Ramos (cell line): ENCODE measurements at regions not wholly inside any gene's neighbourhood (a gene's known extent, or its start where the extent isn't known, plus 50 kb on each side); places are given as distances from the start of the nearest gene placed in this dataset.

ENCODE experiments used
- in situ Hi-C: fragments of 300-500 bp; cut with MboI; formaldehyde crosslinking; loops from one replicate; pipeline ENCODE4 v1.14.3; 2022; ENCODE audit warnings: low sequenced_read_pairs; ENCODE audit not compliant: unreplicated experiment

- in situ Hi-C loops, result loop anchor here (5.0 kb wide), 1 partner anchor 203 kb away; no protein-coding TSS in a partner anchor
Measured at GRCh38 chr20:40738976-40739375, 49.9 kb upstream of the MAFB start.

GRCh38 chr20:40739841-40740240 lies 50.8 kb upstream of the MAFB start:
- in situ Hi-C loops, result loop anchor here (5.0 kb wide), 1 partner anchor 202 kb away; no protein-coding TSS in a partner anchor

GRCh38 chr20:40741507-40742106 lies 52.6 kb upstream of the MAFB start:
- in situ Hi-C loops, result no loop called here

- in situ Hi-C loops, result no loop called here
Measured at GRCh38 chr20:40743141-40743775, 54.2 kb upstream of the MAFB start.

GRCh38 chr20:40744072-40744817 lies 55.2 kb upstream of the MAFB start:
- in situ Hi-C loops, result no loop called here

- in situ Hi-C loops, result no loop called here
Measured at GRCh38 chr20:40744818-40745175, 55.8 kb upstream of the MAFB start.

- in situ Hi-C loops, result no loop called here
Measured at GRCh38 chr20:40746251-40746650, 57.2 kb upstream of the MAFB start.

- in situ Hi-C loops, result no loop called here
Measured at GRCh38 chr20:40748182-40748581, 59.1 kb upstream of the MAFB start.

GRCh38 chr20:40749985-40750506 lies 61.0 kb upstream of the MAFB start:
- in situ Hi-C loops, result no loop called here

- in situ Hi-C loops, result no loop called here
Measured at GRCh38 chr20:40750541-40751035, 61.6 kb upstream of the MAFB start.

GRCh38 chr20:40753472-40753871 lies 64.4 kb upstream of the MAFB start:
- in situ Hi-C loops, result no loop called here

- in situ Hi-C loops, result no loop called here
Measured at GRCh38 chr20:40754339-40754943, 65.4 kb upstream of the MAFB start.

- in situ Hi-C loops, result no loop called here
Measured at GRCh38 chr20:40757087-40757486, 68.1 kb upstream of the MAFB start.

GRCh38 chr20:40758790-40759189 lies 69.8 kb upstream of the MAFB start:
- in situ Hi-C loops, result no loop called here

GRCh38 chr20:40760399-40760798 lies 71.4 kb upstream of the MAFB start:
- in situ Hi-C loops, result no loop called here

- in situ Hi-C loops, result no loop called here
Measured at GRCh38 chr20:40763646-40764295, 74.7 kb upstream of the MAFB start.

GRCh38 chr20:40765814-40766480 lies 76.9 kb upstream of the MAFB start:
- in situ Hi-C loops, result no loop called here

GRCh38 chr20:40766790-40767614 lies 78.0 kb upstream of the MAFB start:
- in situ Hi-C loops, result no loop called here

GRCh38 chr20:40767615-40767924 lies 78.5 kb upstream of the MAFB start:
- in situ Hi-C loops, result no loop called here
